ENCODE measurements at regions not wholly inside any gene's neighbourhood (a gene's known extent, or its start where the extent isn't known, plus 50 kb on each side); places are given as distances from the start of the nearest gene placed in this dataset.
"Not testable (repeated sequence)": the region's sequence is repeated elsewhere in the genome, so short reads cannot be mapped to it uniquely, and the experiment has no call there.

DNA sequence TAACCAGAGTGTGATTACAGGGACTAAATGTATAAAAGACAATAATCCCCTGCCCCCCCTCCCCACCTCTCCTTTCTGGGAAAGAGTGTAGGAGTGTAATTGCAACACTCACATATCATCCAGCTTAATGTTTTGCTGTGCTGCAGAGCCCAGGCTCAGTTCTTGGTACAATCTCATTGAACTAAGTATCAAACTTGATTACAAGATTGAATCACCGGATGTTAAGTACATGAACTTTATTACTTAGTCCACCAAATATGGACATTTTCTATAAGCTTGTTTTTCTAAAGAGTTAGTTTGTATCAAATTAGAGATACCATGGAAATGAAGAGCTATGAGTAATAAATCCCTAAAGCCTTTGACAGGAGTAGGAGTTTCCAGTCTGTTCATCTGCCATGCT is 559.1 kb downstream of the ZNF674 start:
- no peak for DNase-seq (ENCODE audit: low spot score)

DNA sequence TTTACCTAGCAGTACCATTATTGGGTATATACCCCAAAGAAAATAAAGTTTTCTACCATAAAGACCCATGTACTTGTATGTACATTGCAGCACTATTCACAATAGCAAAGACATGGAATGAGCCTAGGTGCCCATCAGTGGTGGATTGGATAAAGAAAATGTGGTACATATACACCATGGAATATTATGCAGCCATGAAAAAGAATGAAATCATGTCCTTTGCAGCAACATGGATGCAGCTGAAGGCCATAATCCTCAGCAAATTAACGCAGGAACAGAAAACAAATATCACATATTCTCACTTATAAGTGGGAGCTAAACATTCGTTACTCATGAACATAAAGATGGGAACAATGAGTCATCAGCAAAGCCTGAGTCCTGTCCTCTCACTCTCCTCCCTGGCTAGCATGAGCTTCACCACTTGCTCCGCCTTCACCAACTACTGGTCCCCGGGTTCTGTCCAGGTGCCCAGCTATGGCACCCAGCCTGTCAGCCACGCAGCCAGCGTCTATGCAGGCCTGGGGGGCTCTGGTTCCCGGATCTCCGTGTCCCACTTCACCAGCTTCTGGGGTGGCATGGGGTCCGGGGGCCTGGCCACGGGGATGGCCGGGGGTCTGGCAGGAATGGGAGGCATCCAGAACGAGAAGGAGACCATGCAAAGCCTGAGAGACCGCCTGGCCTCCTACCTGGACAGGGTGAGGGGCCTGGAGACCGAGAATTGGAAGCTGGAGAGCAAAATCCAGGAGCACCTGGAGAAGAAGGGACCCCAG is 562.1 kb downstream of the ZNF674 start:
- DNase-seq (ENCODE audit: low spot score): not testable (repeated sequence)

DNA sequence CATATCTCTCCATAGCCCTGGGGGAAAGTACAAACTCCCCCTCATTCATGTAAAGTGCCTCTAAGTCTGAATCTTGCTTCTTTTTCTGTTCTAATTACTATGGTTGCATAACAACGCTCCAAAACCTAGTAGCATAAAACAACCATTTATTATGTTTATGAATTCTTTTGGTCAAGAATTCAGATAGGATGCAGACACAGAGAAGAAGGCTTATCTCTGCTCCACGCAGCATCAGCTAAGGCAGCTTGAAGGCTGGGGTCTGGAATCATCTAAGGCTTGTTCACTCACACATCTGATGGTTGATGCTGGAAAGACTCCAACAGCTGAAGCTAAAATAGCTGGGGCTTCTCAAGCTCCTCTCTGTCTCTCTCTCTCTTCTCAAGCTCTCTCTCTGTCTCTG is 564.5 kb downstream of the ZNF674 start:
- no peak for DNase-seq (ENCODE audit: low spot score)

DNA sequence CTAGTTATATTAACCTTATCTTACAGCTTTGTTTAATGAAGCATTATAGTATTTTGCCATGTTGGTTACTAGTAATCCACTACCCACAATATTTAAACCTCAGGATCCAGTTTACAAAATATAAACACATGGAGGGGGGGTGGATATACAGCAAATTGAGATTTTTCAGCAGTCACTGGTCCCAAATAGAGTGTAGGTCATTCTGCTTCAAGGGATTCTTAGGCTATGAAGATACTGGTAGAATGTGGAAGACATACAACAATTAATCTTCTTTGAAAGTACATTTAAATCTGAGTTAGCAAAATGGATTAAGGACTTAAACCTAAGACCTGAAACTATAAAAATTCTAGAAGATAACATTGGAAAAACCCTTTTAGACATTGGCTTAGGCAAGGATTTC is 569.6 kb downstream of the ZNF674 start:
- no peak for DNase-seq (ENCODE audit: low spot score)

DNA sequence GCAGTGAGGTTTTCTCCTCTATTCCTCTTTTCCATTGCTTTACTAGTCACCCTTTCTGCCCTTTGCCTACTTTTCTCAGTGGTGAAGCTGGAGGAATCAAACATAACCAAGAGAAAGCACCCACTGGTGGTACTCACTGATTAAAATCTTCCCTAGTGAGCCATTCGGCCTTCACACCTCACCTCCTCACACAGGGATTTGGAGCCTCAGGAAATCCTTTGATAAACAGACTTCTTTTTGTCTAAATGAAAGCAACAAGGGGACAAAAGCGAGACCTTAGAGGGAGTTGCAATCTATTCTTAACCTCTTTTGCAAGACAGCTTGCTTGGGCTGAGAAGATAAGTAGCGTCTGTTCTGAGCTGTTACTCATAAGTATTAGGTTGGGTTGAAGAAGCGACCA is 572.6 kb downstream of the ZNF674 start:
- no peak for DNase-seq (ENCODE audit: low spot score)

DNA sequence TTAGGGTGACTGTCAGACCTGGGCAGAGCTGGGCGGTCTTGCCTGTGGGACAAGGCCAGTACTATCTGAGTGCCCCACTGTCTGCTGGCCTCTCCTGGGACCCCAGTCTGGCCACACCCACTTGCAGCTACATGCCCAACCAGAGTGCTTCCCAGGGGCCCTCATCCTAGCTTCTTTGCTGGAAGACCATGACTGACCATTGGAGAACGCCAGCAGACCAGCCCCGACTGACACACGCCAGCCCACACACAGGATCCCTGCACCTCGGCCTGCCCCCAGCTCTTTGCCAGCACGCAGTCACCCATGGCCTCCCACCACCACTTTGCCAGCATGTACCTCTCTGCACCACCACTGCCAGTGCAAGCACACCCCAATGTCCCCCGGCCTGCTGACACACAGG is 585.7 kb downstream of the ZNF674 start:
- no peak for DNase-seq (ENCODE audit: low spot score)

DNA sequence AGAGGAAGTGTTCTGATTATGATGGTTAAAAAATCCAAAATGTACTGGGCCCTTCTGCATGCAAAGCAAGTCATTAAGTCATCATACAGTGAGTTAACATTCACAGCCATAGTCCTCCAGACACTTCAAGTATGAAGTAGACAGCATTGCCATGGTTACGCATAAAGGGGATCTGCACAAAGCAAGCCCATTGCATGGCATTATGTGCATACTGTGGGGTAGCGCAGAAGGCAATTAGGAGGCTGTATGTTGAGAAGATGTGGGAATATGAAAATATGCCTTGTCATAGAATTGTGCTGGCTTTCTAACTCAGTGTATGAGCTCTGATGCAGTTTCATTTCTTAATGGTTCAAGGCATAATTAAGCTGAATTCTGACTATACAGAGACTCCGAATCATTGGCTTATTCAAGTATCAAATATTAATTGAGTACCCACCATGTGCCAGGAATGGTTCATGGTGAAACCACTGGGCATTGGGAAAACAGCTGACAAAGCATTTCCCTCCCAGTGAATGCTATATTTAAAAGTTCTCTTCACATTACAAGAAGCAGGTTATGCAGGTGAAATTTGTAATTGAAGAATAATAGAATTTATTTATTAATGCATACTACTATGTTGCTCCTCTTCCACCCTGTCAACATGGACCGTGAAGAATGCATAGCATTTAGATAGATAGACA is 588.9 kb downstream of the ZNF674 start:
- DNase-seq (ENCODE audit: low spot score): no peak

DNA sequence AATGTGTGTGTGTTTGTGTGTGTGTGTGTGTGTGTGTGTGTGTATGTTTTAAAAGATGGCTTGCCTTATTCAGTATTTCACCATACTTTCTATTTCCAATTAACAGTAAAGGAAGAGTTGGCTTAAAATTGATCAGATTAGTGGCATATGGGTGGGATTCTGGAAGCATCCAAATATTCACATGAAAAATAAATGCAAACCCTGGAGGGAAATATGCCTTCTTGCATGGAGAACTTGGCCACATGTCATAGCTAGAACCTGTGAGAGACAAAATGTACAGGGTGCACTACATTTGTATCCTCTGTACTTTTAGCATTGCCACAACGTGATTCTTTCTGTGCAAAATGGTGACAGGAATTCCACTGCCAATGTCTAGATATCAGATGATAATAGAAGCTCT is 589.6 kb downstream of the ZNF674 start:
- DNase-seq (ENCODE audit: low spot score): no peak

DNA sequence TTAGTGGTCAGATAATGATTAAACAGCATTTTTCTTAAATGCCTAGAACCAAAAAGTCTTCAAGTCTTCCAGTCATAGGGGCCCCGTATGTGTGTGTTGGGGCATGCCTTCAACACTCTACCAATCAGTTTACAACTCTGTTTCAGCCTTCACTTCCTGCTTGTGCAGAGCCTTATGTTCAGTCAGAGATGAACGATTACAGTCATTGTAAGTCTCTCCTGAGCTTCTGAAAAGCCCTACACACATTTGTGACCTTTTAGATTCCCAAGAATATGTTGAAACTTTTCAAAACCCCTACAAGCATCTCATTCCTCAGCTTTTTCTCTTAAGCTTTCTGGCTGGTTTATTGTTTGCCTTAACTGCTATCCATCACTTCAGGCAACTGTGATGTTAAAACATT is 591.2 kb downstream of the ZNF674 start:
- DNase-seq (ENCODE audit: low spot score): no peak

DNA sequence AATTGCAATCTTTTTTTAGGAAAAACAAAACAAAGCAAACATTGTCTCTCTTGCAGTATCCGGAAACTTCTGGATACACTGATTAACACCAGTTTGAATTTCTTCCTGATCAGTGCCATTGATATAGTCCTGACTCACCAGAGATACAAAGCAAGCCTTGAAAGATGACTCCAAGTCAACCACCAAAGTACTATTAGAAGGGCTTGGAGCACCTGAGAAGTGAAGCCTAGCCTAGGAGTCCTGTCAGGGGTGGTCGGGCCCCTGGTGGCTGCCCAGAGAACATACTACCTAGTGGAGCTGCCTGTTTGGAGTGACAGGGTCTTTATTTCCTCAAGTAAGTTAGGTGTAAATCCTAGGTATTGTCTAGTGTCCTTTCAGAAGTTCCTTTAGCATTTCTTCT is 593.2 kb downstream of the ZNF674 start:
- DNase-seq (ENCODE audit: low spot score): no peak

DNA sequence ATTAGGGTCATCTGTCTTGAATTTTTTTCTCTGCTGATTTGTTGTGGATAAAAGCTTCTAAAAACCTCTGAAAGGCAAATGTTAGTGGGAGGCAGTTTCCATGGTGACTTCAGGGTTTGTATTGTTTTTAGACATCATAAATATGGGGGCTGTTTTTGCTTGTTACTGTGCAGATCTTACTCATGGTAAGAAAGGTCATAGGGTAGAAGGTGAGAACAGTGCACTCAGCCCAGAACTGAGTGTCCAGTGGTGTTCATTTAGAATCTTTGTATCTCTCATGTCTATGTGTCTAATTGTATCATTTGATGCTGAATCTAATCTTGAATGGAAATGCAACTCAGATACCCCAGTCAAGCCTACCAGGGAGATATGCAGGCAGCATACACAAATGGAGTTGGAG is 609.8 kb downstream of the ZNF674 start:
- DNase-seq (ENCODE audit: low spot score): no peak

DNA sequence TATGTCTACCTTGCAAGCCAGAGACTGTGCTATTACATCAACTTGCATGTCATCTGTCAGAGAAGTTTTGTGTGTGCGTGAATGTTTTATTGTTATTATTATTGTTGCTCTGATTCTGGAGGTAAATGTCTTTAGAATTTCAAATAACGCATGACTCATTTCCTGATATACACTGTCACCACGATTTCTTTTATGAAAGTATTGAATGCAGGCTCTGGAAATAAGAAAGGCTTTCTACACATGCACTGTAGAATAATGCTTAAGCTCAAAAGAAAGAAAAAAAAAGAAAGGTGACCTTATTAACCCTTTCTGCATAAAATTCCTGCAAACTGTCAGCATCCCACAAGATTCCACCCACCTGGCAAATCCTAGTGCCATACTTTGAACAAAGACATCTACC is 632.9 kb downstream of the ZNF674 start:
- DNase-seq (ENCODE audit: low spot score): no peak

DNA sequence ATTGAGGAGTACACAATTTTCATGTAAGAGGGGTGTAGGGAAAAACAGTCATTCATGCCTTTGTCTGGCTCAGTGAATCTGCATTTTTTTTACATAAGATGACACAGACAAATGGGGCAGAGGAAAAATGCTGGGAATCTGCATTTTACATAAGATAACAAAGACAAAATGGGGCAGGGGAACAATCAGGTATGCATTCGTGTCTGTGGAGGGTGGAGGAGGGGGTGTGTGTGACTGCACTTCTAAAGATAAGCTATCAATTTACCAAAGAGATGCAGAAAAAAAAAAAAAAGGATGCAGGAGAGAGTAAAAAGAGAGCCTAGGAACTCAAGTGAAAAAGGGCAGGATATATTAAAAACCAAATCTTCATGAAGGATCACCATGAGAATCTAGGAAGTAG is 637.4 kb downstream of the ZNF674 start:
- DNase-seq (ENCODE audit: low spot score): no peak

DNA sequence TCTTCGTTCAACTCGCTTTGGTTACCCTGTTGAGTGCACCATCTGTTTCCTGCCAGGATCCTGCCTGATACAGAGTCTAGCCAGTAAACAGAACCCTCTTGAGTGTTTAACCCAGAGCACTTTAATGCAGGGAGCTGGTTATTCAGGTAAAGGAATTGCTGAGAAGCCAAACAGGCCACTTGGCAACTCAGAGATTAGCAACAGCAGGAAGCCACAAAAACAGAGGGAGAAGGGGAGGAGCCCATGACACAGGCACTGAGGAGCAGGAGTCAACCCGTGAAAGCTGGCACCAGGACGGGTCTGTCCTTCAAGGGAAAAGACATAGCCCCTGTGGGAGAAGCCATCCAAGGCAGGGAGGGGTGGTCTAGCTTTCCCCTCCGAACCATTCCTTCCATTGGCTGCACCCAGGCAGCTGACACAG is 641.4 kb downstream of the ZNF674 start:
- peak; percentile 75 for DNase-seq (ENCODE audit: low spot score)

DNA sequence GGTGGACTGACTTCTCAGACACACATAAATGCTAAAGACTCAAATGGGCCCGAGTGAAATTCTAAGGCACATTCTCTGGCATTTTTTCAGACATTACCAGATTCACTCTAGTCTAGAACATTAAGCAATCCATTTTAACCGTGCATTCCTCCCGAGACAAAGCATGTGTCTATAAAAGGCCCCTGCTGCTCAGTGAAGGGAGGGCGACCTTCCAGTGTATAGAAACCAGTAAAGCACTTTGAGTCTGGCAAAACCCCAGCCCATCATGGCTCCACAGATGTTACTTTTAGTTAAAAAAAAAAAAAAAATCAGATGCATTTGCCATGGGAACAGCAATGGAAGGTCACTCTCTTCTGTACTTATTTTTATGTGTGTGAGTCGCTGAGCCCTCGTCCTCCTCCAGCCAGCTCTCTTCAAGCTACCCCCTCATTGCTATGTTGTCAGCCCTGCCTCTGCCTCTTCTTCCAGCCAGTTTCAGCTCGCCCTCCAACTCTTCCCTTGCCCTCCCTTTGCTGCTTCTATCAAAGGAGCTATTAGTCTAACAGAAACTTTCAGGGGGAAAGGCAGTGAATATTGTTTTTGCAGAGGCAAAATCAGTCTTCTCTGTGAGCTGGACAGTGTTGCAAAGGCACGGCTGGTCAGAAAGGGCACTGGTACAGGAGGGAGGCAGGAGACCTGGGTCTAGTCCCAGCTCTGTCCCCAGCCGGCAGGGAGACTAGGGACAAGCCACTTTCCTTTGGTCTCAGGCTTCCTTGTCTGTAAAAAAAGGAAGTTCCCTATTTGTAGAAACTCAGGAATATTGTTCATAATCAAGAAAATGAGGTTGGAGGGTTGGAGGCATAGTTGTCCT is 644.2 kb downstream of the ZNF674 start:
- peak; percentile 14 for DNase-seq (ENCODE audit: low spot score)

DNA sequence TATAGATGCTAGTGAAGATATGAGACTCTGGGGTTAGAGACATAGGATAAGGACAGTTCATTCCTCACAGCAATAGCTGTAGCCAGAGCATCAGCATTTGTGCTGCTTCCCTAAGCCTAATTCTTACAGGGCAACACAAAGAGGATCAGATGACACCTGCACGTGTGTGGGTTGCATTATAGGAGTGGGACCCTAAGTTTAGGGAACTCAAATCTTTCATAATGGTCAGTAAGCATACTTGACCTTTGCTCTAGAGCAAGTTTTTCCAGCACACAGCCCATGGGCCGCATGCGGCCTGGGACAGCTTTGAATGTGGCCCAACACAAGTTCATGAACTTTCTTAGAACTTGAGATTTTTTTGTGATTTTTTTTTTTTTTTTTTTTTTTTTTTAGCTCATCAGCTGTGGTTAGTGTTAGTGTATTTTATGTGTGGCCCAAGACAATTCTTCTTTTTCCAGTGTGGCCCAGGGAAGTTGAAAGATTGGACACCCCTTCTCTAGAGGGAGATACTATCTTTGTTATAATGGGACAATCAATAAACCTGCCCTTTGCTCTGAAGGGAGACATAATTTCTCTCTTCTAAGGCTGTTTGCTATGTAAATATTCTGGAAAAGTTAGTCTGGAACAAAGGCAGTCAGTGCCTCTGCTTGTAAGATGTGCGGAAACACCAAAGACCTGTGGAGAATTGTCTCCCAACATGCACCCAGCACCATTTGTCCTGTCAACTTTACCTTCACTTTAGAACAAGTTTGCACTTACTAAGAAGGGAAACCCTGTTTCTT is 650.2 kb downstream of the ZNF674 start:
- no peak for DNase-seq (ENCODE audit: low spot score)

DNA sequence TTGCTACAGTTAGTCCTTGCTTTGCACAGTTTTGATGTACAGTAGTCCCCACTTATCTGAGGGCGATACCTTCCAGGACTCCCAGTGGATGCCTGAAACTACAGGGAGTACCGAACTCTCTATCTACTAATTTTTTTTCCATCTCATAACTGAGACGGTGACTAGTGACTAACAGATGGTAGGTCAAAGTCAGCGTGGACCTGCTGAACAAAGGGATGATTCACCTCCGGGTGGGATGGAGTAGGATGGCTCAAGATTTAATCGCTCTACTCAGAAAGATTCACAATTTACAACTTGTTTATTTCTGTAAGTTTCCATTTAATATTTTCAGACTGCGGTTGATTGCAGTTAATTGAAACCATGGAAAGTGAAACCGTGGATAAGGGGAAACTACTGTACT is 655.8 kb downstream of the ZNF674 start:
- DNase-seq (ENCODE audit: low spot score): no peak

DNA sequence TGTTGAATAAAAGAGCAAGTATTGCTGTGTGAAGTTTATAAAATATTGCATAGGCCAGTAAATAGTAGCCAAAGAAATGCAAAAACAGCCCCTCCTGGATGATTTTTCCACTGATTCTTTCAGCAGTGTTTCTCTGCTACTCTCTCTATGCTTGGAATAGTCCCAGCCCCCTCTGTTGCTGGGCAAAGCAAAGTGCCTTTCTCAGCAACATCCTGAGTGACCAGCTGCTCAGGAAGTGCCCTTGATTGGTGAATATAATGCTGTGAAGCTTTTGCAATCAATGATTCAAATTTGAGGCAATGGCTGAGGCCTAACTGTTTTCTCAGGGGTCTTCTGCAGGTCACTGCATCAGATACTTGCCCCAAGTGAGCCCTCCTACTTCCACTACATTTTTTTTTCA is 656.7 kb downstream of the ZNF674 start:
- no peak for DNase-seq (ENCODE audit: low spot score)

DNA sequence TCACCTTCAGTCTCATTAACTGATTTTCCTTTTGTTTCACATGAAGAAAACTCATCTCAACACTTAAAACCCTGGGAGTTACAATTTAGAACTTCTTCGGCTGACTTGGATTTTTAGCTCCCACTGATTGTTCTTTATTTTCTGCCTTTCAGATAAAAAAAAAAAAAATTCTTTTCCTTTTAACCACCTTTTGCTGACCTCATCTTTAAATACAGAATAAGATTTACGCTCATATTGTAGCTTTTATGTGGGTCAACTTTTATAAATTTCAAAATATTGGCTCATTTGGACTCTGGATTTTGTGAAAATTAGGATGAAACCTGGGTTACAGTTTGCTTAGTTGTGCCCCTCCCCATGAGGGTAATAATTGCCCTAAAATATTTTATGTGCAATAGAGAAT is 659.3 kb downstream of the ZNF674 start:
- DNase-seq (ENCODE audit: low spot score): no peak

DNA sequence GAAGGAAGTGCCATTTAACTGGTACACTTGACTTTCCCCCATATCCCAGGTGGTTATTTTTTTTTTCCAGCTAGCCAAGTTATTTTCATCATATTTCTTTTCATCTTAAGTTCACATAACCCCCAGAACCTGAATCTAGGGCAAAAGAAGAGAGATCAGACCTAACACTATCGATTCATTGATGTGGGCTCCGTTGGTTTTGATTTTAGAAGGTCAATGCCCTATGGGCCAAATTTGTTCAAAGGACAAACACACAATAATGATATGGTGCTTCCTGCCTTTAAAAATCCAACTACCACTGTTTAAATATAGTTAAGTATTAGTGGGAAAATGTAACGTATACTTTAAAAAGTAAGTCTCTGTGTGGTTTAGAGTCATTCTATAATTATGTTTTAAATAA is 665.7 kb downstream of the ZNF674 start:
- no peak for DNase-seq (ENCODE audit: low spot score)

DNA sequence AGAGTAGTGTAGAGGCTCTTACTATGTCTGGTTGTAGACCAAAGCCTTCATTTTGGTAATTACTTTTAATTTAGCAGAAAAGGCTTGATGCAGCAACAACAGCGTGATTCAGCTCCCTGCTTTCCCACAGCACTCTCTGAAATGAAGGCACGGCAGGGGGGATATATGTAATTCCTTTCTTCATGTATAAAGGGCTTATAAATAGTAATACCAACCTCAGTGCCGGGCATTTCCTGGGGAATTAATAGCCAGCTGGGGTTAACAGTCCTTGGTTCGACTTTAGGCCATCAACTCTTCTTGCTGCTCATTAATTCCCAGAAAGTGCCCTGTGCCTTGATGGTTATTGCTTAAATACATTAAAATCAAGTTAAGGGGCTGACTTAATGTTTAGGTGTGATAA is 669.0 kb downstream of the ZNF674 start:
- DNase-seq (ENCODE audit: low spot score): no peak

DNA sequence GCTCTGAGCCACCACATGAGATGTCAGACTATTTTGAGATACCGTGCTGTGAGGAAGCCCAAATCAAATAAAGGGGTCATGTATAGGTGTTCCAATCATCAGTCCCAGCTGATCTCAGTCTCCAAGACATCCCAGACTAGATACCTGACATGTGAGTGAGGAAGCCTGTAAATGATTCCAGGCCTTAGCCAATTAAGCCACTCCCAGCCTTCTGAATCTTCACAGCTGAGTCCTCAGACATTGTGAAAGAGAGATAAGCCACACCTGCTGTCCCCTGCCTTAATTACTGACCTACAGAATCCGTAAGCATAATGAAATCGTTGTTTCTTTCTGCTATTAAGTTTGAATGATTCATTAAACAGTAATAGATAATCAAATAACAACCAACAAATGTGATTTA is 671.4 kb downstream of the ZNF674 start:
- DNase-seq (ENCODE audit: low spot score): no peak
